PFSK-1 (cell line): ENCODE measurements at regions not wholly inside any gene's neighbourhood (a gene's known extent, or its start where the extent isn't known, plus 50 kb on each side); places are given as distances from the start of the nearest gene placed in this dataset.

Experiments
- FOXP2 ChIP-seq: optimal IDR thresholded peaks from 2 replicates; pipeline ENCODE3; 2011; ENCODE audit warnings: borderline replicate concordance, control low read depth, inconsistent platforms; ENCODE audit not compliant: insufficient read depth; ENCODE audit errors: extremely low read length, extremely low read depth
- POLR2AphosphoS5 ChIP-seq: IDR thresholded peaks from 2 replicates; pipeline ENCODE4 v1.6.1; 2012; ENCODE audit warnings: low read depth, mild to moderate bottlenecking, control low read depth, low read length, moderate library complexity
- SIN3A ChIP-seq: IDR thresholded peaks from 2 replicates; pipeline ENCODE4 v1.6.1; 2012; ENCODE audit warnings: mild to moderate bottlenecking, low read length, moderate library complexity, borderline replicate concordance; ENCODE audit not compliant: insufficient read depth
- TAF1 ChIP-seq: IDR thresholded peaks from 2 replicates; pipeline ENCODE4 v1.6.1; 2012; ENCODE audit warnings: low read length, control low read depth, borderline replicate concordance; ENCODE audit not compliant: insufficient read depth
- TF ChIP-seq, protein P1 (sequence below), 2 experiments: IDR thresholded peaks; 2 replicates each; pipeline versions ENCODE4 v1.6.1 to v1.8.0; 2011 to 2012; ENCODE audit warnings: low read depth in 2 of 2, low read length in 2 of 2, control low read depth in 1 of 2, inconsistent platforms in 1 of 2, mild to moderate bottlenecking in 1 of 2, moderate library complexity in 1 of 2; ENCODE audit not compliant: insufficient read depth in 1 of 2

DNA sequence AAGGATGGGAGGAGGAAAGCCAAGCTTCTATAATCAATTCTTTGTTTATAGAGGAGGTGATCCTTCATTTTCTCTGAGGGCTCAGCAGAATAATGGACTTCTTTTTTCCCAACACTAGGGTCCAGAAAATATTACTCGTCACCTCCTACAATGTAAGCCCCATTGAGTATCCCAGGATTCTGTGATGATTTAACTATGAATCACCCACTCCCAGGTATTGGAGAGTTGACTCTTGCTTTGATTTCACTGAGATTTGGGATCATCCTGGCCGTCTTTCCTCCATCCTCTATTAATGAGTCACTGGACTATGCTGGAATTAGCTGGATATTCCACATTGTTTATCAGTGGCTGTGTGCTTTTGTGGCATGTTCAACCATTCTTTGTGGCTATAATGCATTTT lies 452.0 kb downstream of the NPIPA7 start:
- no peak for TF ChIP-seq POLR2AphosphoS5
- no peak for TF ChIP-seq TAF1
- TF ChIP-seq, protein P1, sequence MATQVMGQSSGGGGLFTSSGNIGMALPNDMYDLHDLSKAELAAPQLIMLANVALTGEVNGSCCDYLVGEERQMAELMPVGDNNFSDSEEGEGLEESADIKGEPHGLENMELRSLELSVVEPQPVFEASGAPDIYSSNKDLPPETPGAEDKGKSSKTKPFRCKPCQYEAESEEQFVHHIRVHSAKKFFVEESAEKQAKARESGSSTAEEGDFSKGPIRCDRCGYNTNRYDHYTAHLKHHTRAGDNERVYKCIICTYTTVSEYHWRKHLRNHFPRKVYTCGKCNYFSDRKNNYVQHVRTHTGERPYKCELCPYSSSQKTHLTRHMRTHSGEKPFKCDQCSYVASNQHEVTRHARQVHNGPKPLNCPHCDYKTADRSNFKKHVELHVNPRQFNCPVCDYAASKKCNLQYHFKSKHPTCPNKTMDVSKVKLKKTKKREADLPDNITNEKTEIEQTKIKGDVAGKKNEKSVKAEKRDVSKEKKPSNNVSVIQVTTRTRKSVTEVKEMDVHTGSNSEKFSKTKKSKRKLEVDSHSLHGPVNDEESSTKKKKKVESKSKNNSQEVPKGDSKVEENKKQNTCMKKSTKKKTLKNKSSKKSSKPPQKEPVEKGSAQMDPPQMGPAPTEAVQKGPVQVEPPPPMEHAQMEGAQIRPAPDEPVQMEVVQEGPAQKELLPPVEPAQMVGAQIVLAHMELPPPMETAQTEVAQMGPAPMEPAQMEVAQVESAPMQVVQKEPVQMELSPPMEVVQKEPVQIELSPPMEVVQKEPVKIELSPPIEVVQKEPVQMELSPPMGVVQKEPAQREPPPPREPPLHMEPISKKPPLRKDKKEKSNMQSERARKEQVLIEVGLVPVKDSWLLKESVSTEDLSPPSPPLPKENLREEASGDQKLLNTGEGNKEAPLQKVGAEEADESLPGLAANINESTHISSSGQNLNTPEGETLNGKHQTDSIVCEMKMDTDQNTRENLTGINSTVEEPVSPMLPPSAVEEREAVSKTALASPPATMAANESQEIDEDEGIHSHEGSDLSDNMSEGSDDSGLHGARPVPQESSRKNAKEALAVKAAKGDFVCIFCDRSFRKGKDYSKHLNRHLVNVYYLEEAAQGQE (IDR thresholded peaks at IDR 0.05; ENCODE audit: insufficient read depth in 1 of 2, low read depth in 2 of 2, low read length in 2 of 2) = no peak
- TF ChIP-seq SIN3A = no peak
- no peak for TF ChIP-seq FOXP2
